H9 (cell line): ENCODE measurements at regions not wholly inside any gene's neighbourhood (a gene's known extent, or its start where the extent isn't known, plus 50 kb on each side); places are given as distances from the start of the nearest gene placed in this dataset.

Source experiments
- DNase-seq: peaks from one replicate; pipeline ENCODE4 v3.0.0-alpha.2; 2017
- H2AFZ ChIP-seq: one replicate; pipeline ENCODE4 v1.6.1; 2013; ENCODE audit warnings: mild to moderate bottlenecking, low read length, control low read depth, moderate library complexity
- H2AK5ac ChIP-seq: 2 replicates; pipeline ENCODE4 v1.6.1; 2013; ENCODE audit warnings: low read length, control low read depth, mixed read lengths; ENCODE audit not compliant: insufficient read length
- H2BK120ac ChIP-seq: one replicate; pipeline ENCODE4 v1.6.1; 2013; ENCODE audit warnings: low read depth, mild to moderate bottlenecking, low read length, control low read depth, inconsistent platforms; ENCODE audit not compliant: poor library complexity, severe bottlenecking
- H2BK12ac ChIP-seq: 2 replicates; pipeline ENCODE4 v1.6.1; 2013; ENCODE audit warnings: low read length, control low read depth, mixed read lengths, low read depth; ENCODE audit not compliant: insufficient read length
- H2BK15ac ChIP-seq: 2 replicates; pipeline ENCODE4 v1.6.1; 2013; ENCODE audit warnings: low read depth, low read length, control low read depth
- H2BK20ac ChIP-seq: one replicate; pipeline ENCODE4 v1.6.1; 2013; ENCODE audit warnings: low read depth, mild to moderate bottlenecking, low read length, control low read depth, inconsistent platforms; ENCODE audit not compliant: poor library complexity, severe bottlenecking
- H2BK5ac ChIP-seq: 2 replicates; pipeline ENCODE4 v1.6.1; 2013; ENCODE audit warnings: low read length, control low read depth, mixed read lengths; ENCODE audit not compliant: insufficient read length
- H3K14ac ChIP-seq: 2 replicates; pipeline ENCODE4 v1.6.1; 2013; ENCODE audit warnings: low read length, control low read depth; ENCODE audit not compliant: insufficient read depth
- H3K18ac ChIP-seq: 2 replicates; pipeline ENCODE4 v1.6.1; 2013; ENCODE audit warnings: low read depth, mild to moderate bottlenecking, mixed read lengths, low read length, control low read depth; ENCODE audit not compliant: insufficient read length
- H3K23ac ChIP-seq: 2 replicates; pipeline ENCODE4 v1.6.1; 2013; ENCODE audit warnings: low read length, control low read depth, mixed read lengths, low read depth; ENCODE audit not compliant: insufficient read length
- H3K23me2 ChIP-seq: 2 replicates; pipeline ENCODE4 v1.6.1; 2013; ENCODE audit warnings: low read depth, mild to moderate bottlenecking, mixed read lengths, low read length, control low read depth; ENCODE audit not compliant: insufficient read length, poor library complexity, severe bottlenecking
- H3K27ac ChIP-seq: 2 replicates; pipeline ENCODE4 v1.5.1; 2013; ENCODE audit warnings: low read length, control low read depth, mixed read lengths, low read depth; ENCODE audit not compliant: insufficient read length
- H3K27me3 ChIP-seq: 2 replicates; pipeline ENCODE4 v1.6.1; 2013; ENCODE audit warnings: low read length, control low read depth, inconsistent platforms; ENCODE audit not compliant: insufficient read depth
- H3K4ac ChIP-seq: 2 replicates; pipeline ENCODE4 v1.6.1; 2013; ENCODE audit warnings: low read depth, mild to moderate bottlenecking, control low read depth, inconsistent platforms, low read length, moderate library complexity
- H3K4me1 ChIP-seq: 2 replicates; pipeline ENCODE4 v1.6.1; 2013; ENCODE audit warnings: low read length, control low read depth, inconsistent platforms; ENCODE audit not compliant: insufficient read depth
- H3K4me2 ChIP-seq: 2 replicates; pipeline ENCODE4 v1.6.1; 2013; ENCODE audit warnings: low read length, control low read depth, mixed read lengths; ENCODE audit not compliant: insufficient read length, insufficient read depth
- H3K56ac ChIP-seq: 2 replicates; pipeline ENCODE4 v1.6.1; 2013; ENCODE audit warnings: low read depth, mild to moderate bottlenecking, mixed read lengths, low read length, control low read depth; ENCODE audit not compliant: insufficient read length
- H3K79me1 ChIP-seq: 2 replicates; pipeline ENCODE4 v1.6.1; 2013; ENCODE audit warnings: low read depth, mild to moderate bottlenecking, moderate library complexity, low read length, control low read depth, inconsistent platforms; ENCODE audit not compliant: insufficient read depth, poor library complexity, severe bottlenecking
- H3K79me2 ChIP-seq: 2 replicates; pipeline ENCODE4 v1.6.1; 2013; ENCODE audit warnings: low read length, control low read depth, inconsistent platforms; ENCODE audit not compliant: insufficient read depth
- H3K9ac ChIP-seq: 2 replicates; pipeline ENCODE4 v1.6.1; 2013; ENCODE audit warnings: low read length, control low read depth, mixed read lengths; ENCODE audit not compliant: insufficient read length; ENCODE audit errors: extremely low read depth
- H3K9me3 ChIP-seq: one replicate; pipeline ENCODE4 v1.6.1; 2013; ENCODE audit warnings: low read depth, low read length, inconsistent platforms; ENCODE audit not compliant: control insufficient read depth
- H3T11ph ChIP-seq: one replicate; pipeline ENCODE4 v1.6.1; 2013; ENCODE audit warnings: mild to moderate bottlenecking, low read length, control low read depth, inconsistent platforms
- H4K20me1 ChIP-seq: one replicate; pipeline ENCODE4 v1.6.1; 2013; ENCODE audit not compliant: control insufficient read depth, insufficient read length, insufficient read depth
- H4K5ac ChIP-seq: 2 replicates; pipeline ENCODE4 v1.6.1; 2013; ENCODE audit warnings: low read depth, mild to moderate bottlenecking, mixed read lengths, low read length, control low read depth; ENCODE audit not compliant: insufficient read length
- H4K8ac ChIP-seq: replicated peaks from 2 replicates; pipeline ENCODE4 v1.6.1; 2013; ENCODE audit warnings: low read length, control low read depth, mixed read lengths, low read depth; ENCODE audit not compliant: insufficient read length
- H4K91ac ChIP-seq: 2 replicates; pipeline ENCODE4 v1.6.1; 2013; ENCODE audit warnings: low read depth, mild to moderate bottlenecking, moderate library complexity, mixed read lengths, low read length, control low read depth; ENCODE audit not compliant: insufficient read length
- H3K27ac Mint-ChIP-seq, 3 experiments: 2 replicates in 2 of 3; 3 replicates in 1 of 3; pipeline ENCODE4 v1.8.0; 2020 to 2021; ENCODE audit warnings: mixed read lengths in 3 of 3, mild to moderate bottlenecking in 1 of 3, moderate library complexity in 1 of 3
- H3K27me3 Mint-ChIP-seq: 2 replicates; pipeline ENCODE4 v1.8.0; 2021; ENCODE audit warnings: low read depth, mild to moderate bottlenecking, moderate library complexity, mixed read lengths
- H3K36me3 Mint-ChIP-seq, 3 experiments: 2 replicates in 2 of 3; 3 replicates in 1 of 3; pipeline ENCODE4 v1.8.0; 2020 to 2021; ENCODE audit warnings: low read depth in 3 of 3, mixed read lengths in 3 of 3; ENCODE audit not compliant: insufficient read depth in 1 of 3
- H3K4me1 Mint-ChIP-seq, 2 experiments: 2 replicates each; pipeline ENCODE4 v1.8.0; 2020; ENCODE audit warnings: mixed read lengths in 2 of 2
- H3K4me3 Mint-ChIP-seq, 2 experiments: 2 replicates in 1 of 2; 3 replicates in 1 of 2; pipeline ENCODE4 v1.8.0; 2020 to 2021; ENCODE audit warnings: mild to moderate bottlenecking in 2 of 2, mixed read lengths in 2 of 2, moderate library complexity in 1 of 2
- H3K9me3 Mint-ChIP-seq, 2 experiments: 2 replicates in 1 of 2; 3 replicates in 1 of 2; pipeline ENCODE4 v1.8.0; 2020; ENCODE audit warnings: mild to moderate bottlenecking in 2 of 2, mixed read lengths in 2 of 2, moderate library complexity in 1 of 2
- CTCF ChIP-seq: fragments of 200-600 bp; sonication (generic); conservative IDR thresholded peaks from 3 replicates; pipeline ENCODE4 v1.8.0; 2021; ENCODE audit warnings: antibody characterized with exemption, mild to moderate bottlenecking
- WGBS: extraction: QIAGEN DNeasy Blood & Tissue Kit; methylation state at CpG from one replicate; pipeline ENCODE4 v1.1.7; 2013; ENCODE audit warnings: missing lambda C conversion rate, low lambda C conversion rate, mixed read lengths; ENCODE audit not compliant: insufficient read length; ENCODE audit errors: extremely low coverage; 5-methylcytosine and 5-hydroxymethylcytosine counted together

DNA sequence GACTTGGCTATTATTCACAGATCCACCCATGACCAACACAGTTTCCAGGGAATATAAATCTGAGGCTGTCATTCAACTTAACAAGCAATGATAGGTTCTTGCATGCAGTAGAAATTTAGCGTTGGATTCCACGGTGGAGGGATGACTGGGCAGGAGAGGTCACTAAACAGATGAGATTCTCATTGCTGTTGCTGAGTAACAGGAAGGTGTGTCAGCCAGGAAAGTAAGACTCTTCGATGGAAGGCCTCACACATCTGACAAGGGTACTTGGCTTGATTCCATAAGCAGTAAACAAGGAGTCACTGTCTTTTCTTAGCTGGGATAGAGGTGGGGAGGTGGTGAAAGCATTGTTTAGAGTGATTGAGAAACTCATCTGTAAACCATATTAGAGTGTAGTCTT lies 1152.0 kb downstream of the SORCS3 start:
- Histone ChIP-seq H3K4ac (no peak overlapping the region), H4K20me1 (no peaks in the 10 kb centered on the region), H2AK5ac (no peak overlapping the region), H3K23ac (no peak overlapping the region), H3K79me2 (no peaks in the 10 kb centered on the region), H3K23me2 (no peaks in the 10 kb centered on the region), H2AFZ (no peak overlapping the region), H4K8ac (no peak overlapping the region), H4K91ac (no peak overlapping the region), H2BK20ac (no peak overlapping the region), H3K56ac (no peak overlapping the region), H3K18ac (no peak overlapping the region), H4K5ac (no peak overlapping the region), H3K14ac (no peak overlapping the region), H2BK120ac (no peak overlapping the region), H3K9ac (no peak overlapping the region), H2BK12ac (no peak overlapping the region), H3K9me3 (no peaks in the 10 kb centered on the region), H3K27me3 (no peaks in the 10 kb centered on the region), H3K4me1 (no peaks in the 10 kb centered on the region), H2BK15ac (no peak overlapping the region), H3K4me2 (no peak overlapping the region), H3K27ac (no peak overlapping the region), H2BK5ac (no peak overlapping the region), H3K79me1 (no peaks in the 10 kb centered on the region), H3T11ph (no peak overlapping the region)
- no peak overlapping the region for H3K4me3 Mint-ChIP-seq
- WGBS = no CpG with 5 or more reads among the region's 3 CpGs
- H3K27me3 Mint-ChIP-seq = no peaks in the 10 kb centered on the region; the same call in 1 of the 2 replicates
- TF ChIP-seq CTCF = no peak
- H3K9me3 Mint-ChIP-seq = no peaks in the 10 kb centered on the region
- H3K27ac Mint-ChIP-seq = no peak overlapping the region
- no peaks in the 10 kb centered on the region for H3K36me3 Mint-ChIP-seq
- no peak for DNase-seq
- peaks cover 0 to 5% of the 10 kb centered on the region in 2 experiments; a peak in 3 of 4 replicates for H3K4me1 Mint-ChIP-seq
